ENCODE measurements at regions not wholly inside any gene's neighbourhood (a gene's known extent, or its start where the extent isn't known, plus 50 kb on each side); places are given as distances from the start of the nearest gene placed in this dataset.

DNA sequence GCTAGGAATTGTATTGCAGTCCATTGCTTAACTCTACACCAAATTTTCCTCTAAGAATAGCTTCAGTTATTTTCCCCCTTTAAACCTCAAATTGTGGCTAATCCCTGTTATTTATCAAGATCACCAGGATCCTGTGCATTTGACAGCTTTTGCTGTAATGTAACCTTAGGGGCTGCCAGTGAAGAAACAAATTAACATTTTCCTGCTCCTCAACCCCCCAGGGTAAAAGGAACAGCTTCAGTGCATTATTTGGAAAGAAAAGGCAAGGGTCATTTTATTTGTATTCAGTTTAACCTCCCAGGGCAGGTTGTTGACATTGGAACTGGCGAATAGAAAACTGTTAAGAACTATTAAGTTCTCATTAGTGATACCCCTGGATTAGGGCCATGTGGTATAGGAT lies 57.0 kb downstream of the PCDH20 start:
- TF ChIP-seq JUN (IDR thresholded peaks at IDR 0.05; ENCODE audit: low read depth, low read length) (no peak), ZNF274 (IDR thresholded peaks at IDR 0.05; ENCODE audit: borderline replicate concordance, extremely low read depth, low read length) (no peak), SIN3A (conservative IDR thresholded peaks at IDR 0.05 in 1 of 2, IDR thresholded peaks at IDR 0.05 in 1 of 2; ENCODE audit: low read depth in 1 of 2, low read length in 2 of 2) (no peak), RXRA (IDR thresholded peaks at IDR 0.05; ENCODE audit: insufficient read depth, low read depth, low read length) (no peak)
- TF ChIP-seq, protein P1, sequence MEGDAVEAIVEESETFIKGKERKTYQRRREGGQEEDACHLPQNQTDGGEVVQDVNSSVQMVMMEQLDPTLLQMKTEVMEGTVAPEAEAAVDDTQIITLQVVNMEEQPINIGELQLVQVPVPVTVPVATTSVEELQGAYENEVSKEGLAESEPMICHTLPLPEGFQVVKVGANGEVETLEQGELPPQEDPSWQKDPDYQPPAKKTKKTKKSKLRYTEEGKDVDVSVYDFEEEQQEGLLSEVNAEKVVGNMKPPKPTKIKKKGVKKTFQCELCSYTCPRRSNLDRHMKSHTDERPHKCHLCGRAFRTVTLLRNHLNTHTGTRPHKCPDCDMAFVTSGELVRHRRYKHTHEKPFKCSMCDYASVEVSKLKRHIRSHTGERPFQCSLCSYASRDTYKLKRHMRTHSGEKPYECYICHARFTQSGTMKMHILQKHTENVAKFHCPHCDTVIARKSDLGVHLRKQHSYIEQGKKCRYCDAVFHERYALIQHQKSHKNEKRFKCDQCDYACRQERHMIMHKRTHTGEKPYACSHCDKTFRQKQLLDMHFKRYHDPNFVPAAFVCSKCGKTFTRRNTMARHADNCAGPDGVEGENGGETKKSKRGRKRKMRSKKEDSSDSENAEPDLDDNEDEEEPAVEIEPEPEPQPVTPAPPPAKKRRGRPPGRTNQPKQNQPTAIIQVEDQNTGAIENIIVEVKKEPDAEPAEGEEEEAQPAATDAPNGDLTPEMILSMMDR (IDR thresholded peaks at IDR 0.05; ENCODE audit: control extremely low read depth in 1 of 3, insufficient read depth in 1 of 3, low read depth in 1 of 3, low read length in 3 of 3), result no peak
- Histone ChIP-seq H3K4me3 (ENCODE audit: extremely low read depth in 1 of 4, insufficient read depth in 2 of 4, low read depth in 3 of 4, low read length in 4 of 4) (no peak overlapping the region), H2AK5ac (ENCODE audit: low read depth, low read length) (no peak overlapping the region), H3K14ac (ENCODE audit: insufficient read length) (no peak overlapping the region), H3K18ac (ENCODE audit: extremely low read depth, low read length) (no peak overlapping the region), H3K4me1 (replicated peaks in 1 of 4; ENCODE audit: control insufficient read depth in 3 of 4, insufficient read depth in 4 of 4, low read length in 3 of 4) (peaks cover 0 to 2% (median 2%) of the 10 kb centered on the region in 4 experiments; a peak in 1 of 7 replicates), H2BK5ac (ENCODE audit: low read depth, low read length) (no peak overlapping the region), H4K20me1 (replicated peaks in 1 of 2; ENCODE audit: control insufficient read depth in 1 of 2, insufficient read depth in 2 of 2, low read length in 2 of 2) (no peaks in the 10 kb centered on the region), H4K91ac (replicated peaks; ENCODE audit: insufficient read length, low read length) (no peak overlapping the region), H3K56ac (replicated peaks; ENCODE audit: insufficient read length, low read depth, low read length) (no peak overlapping the region), H3K23me2 (ENCODE audit: low read depth, low read length) (no peaks in the 10 kb centered on the region), H3K9me3 (ENCODE audit: insufficient read depth in 2 of 2, low read depth in 1 of 2, low read length in 1 of 2) (no peaks in the 10 kb centered on the region), H2BK120ac (replicated peaks; ENCODE audit: low read depth, low read length) (no peak overlapping the region), H3K79me1 (ENCODE audit: low read depth, low read length) (no peaks in the 10 kb centered on the region), H2AFZ (ENCODE audit: low read length) (no peak overlapping the region), H2BK12ac (ENCODE audit: low read depth, low read length) (no peak overlapping the region), H3K27me3 (replicated peaks in 1 of 4; ENCODE audit: control insufficient read depth in 3 of 4, extremely low read depth in 1 of 4, insufficient read depth in 3 of 4, low read length in 3 of 4) (peaks cover 0 to 2% (median 0%) of the 10 kb centered on the region in 4 experiments; a peak in 1 of 7 replicates), H4K8ac (ENCODE audit: extremely low read depth, insufficient read depth, low read length) (no peak overlapping the region), H3K79me2 (ENCODE audit: control insufficient read depth in 1 of 2, insufficient read depth in 2 of 2, low read length in 2 of 2) (no peaks in the 10 kb centered on the region), H3K36me3 (ENCODE audit: control insufficient read depth in 2 of 4, insufficient read depth in 4 of 4, low read length in 3 of 4) (no peaks in the 10 kb centered on the region), H2BK20ac (ENCODE audit: low read length) (no peak overlapping the region), H3K4ac (replicated peaks; ENCODE audit: insufficient read length, low read depth, low read length) (no peak overlapping the region), H2BK15ac (ENCODE audit: low read length) (no peak overlapping the region), H3K23ac (ENCODE audit: insufficient read length) (no peak overlapping the region), H4K5ac (ENCODE audit: insufficient read length, low read depth, low read length) (no peak overlapping the region), H3K27ac (ENCODE audit: low read depth, low read length) (no peak overlapping the region), H3K4me2 (ENCODE audit: insufficient read depth in 1 of 2, low read depth in 2 of 2, low read length in 2 of 2) (peak overlapping the region in 1 of 2 experiments; percentile 41; a peak in 1 of 4 replicates), H3K9ac (replicated peaks in 1 of 4; ENCODE audit: extremely low read depth in 1 of 4, low read depth in 3 of 4, low read length in 3 of 4) (no peak overlapping the region)
- ChIA-PET POLR2A (ENCODE audit: partially characterized antibody) (no interaction called here), CTCF (ENCODE audit: partially characterized antibody) (no interaction called here)
- FAIRE-seq (no peak), DNase-seq (ENCODE audit: low read depth in 1 of 2, low spot score in 2 of 2) (no peak)
- 68% methylated on average over 1 of the region's 1 CpG; no CpG with 5 or more reads in 1 of the 2 experiments for WGBS, 2 experiments (ENCODE audit: extremely low coverage in 1 of 2, insufficient coverage in 1 of 2, insufficient read length in 1 of 2, insufficient replicate concordance in 2 of 2, low coverage in 1 of 2, low lambda C conversion rate in 2 of 2, missing lambda C conversion rate in 1 of 2)
